Stimulated activated CD4-positive, alpha-beta T cell treated with anti-CD3 and anti-CD28 coated beads, Interleukin-12 subunit alpha, Interleukin-12 subunit beta, amount 100 ng/mL, for 48 hours (primary cell): ENCODE measurements at regions not wholly inside any gene's neighbourhood (a gene's known extent, or its start where the extent isn't known, plus 50 kb on each side); places are given as distances from the start of the nearest gene placed in this dataset.
"Not testable (repeated sequence)": the region's sequence is repeated elsewhere in the genome, so short reads cannot be mapped to it uniquely, and the experiment has no call there.

Source experiments
- DNase-seq, 3 donors: peaks; one replicate each; pipeline ENCODE4 v3.0.0-alpha.2; 2020; ENCODE audit warnings: low read depth in 2 of 3, low spot score in 1 of 3

DNA sequence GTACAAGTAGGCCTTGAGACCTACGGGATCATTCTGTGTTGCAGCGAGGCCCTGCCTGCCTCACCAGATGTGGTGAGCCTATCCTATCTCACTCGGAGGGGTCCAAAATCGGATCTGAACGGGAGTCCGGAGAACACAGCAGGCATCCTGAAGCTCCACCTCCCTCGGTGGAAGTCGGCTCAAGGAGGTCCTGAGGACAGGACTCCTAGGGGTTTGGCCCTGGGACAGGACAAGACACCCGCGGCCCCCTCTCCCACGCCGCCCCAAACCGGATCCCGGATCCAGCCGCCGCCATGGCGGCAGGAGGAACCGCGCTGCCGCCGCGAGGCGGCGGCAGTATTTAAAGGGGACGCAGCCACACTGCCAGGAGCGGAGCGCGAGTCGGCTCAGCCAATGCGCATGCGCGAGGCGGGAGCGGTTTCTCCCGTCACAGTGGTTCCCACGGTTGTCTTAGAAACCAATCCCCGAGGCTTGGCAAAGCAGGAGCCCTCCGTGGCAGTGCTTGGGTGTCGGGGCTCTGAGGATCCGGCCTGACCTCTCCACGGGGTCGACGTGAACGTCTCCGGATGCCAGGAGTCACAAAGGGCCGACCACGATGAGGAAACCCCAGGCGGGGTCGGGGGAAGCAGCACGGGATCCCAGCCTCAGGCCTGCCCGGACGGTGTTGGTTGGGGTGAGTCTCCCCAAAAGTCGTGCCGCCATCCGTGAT is 454.6 kb upstream of the ZNG1F start:
- DNase-seq = peak in 2 of 3 donors; percentile 12 to 40

DNA sequence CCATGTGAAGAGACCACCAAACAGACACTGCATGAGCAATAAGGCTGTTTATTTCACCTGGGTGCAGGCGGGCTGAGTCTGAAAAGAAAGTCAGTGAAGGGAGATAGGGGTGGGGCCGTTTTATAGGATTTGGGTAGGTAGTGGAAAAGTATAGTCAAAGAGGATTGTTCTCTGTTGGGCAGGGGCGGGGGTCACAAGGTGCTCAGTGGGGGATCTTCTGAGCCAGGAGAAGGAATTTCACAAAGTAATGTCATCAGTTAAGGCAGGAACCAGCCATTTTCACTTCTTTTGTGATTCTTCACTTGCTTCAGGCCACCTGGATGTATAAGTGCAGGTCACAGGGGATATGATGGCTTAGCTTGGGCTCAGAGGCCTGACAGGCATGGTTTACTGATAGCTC is 444.6 kb upstream of the ZNG1F start:
- not testable (repeated sequence) for DNase-seq

DNA sequence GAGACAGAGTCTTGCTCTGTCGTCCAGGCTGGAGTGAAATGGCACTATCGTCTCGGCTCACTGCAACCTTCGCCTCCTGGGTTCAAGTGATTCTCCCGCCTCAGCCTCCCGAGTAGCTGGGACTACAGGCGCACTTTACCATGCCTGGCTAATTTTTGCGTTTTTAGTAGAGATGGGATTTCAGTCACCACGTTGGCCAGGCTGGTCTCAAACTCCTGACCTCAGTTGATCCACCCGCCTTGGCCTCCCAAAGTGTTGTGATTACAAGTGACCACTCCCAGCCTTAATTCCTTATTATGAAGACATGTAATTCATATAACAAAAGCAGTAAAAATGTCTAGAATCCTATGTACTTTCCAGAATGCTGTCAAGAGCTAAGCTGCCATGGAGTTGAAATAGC is 434.5 kb upstream of the ZNG1F start:
- not testable (repeated sequence) for DNase-seq

DNA sequence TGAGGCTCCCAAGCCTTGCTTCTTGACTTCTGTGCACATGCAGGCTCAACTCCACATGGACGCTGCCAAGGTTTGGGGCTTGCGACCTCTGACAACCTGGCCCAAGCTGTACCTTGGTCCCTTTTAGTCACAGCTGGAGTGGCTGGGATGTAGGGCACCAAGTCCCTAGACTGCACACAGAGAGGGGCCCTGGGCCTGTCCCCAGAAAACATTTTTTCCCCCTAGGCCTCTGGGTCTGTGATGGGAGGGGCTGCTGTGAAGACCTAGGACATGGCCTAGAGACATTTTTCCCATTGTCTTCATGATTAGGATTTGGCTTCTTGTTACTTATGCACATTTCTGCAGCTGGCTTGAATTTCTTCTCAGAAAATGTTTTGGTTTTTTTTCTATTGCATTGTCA is 430.1 kb upstream of the ZNG1F start:
- not testable (repeated sequence) for DNase-seq

DNA sequence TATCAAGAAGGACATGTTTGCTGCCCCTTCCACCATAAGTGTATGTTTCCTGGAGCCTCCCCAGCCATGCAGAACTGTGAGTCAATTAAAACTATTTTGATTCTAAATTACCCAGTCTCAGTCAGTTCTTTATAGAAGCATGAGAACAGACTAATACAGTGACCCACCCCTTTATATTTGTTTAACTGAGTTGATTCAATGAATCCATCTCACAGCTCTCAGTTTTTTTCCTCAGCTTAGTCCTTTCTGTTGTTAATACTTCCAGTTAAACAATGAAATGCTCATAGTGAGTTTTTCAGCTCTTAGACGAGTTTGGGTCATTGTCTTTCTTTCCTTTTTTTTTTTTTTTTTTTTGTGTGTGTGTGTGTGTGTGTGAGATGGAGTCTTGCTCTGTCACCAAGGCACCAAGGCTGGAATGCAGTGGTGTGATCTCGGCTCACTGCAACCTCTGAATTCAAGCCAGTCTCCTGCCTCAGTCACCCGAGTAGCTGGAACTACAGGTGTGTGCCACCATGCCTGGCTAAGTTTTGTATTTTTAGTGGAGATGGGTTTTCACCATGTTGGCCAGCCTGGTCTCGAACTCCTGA is 417.9 kb upstream of the ZNG1F start:
- not testable (repeated sequence) for DNase-seq

DNA sequence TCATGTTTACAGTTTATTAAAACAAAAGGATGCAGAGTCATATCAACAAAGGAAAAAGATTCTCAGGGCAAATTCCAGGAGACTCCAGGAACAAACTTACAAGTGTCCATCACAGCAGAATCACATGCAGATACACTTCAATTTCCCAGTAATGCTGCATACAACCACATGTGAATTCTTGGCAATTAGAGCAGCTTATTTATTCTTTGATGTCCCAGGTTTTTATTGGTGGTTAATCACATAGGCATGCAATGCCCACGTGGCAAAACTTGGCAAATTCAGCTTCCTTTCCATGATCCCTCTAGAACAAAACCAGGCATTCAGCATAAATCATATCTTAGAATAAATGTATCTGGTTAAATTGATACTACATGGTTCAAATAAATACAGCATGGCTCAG is 376.5 kb upstream of the ZNG1F start:
- not testable (repeated sequence) for DNase-seq
